Neutrophil (primary cell): ENCODE measurements at regions not wholly inside any gene's neighbourhood (a gene's known extent, or its start where the extent isn't known, plus 50 kb on each side); places are given as distances from the start of the nearest gene placed in this dataset.

ENCODE experiments used
- H3K27ac ChIP-seq: fragments of 200-600 bp; sonication (generic); 2 replicates; pipeline ENCODE4 v1.5.1; 2016; ENCODE audit warnings: mild to moderate bottlenecking, moderate library complexity
- H3K27me3 ChIP-seq: fragments of 200-600 bp; sonication (generic); 2 replicates; pipeline ENCODE4 v1.6.0; 2016; ENCODE audit warnings: mild to moderate bottlenecking
- H3K36me3 ChIP-seq: fragments of 200-600 bp; sonication (generic); 2 replicates; pipeline ENCODE4 v1.5.1; 2017
- H3K4me1 ChIP-seq, 2 experiments: fragments of 200-600 bp in 1 of 2; sonication (generic) in 1 of 2; 1 replicate in 1 of 2; 2 replicates in 1 of 2; pipeline versions ENCODE4 v1.5.1 to v1.6.1; 2013 to 2016; ENCODE audit warnings: low read depth in 1 of 2, low read length in 1 of 2, mild to moderate bottlenecking in 1 of 2, moderate library complexity in 1 of 2; ENCODE audit not compliant: control insufficient read depth in 1 of 2, insufficient read depth in 1 of 2
- H3K4me3 ChIP-seq, 2 experiments: fragments of 200-600 bp in 1 of 2; sonication (generic) in 1 of 2; 1 replicate in 1 of 2; 2 replicates in 1 of 2; pipeline ENCODE4 v1.5.1; 2013 to 2016; ENCODE audit warnings: low read depth in 1 of 2, low read length in 1 of 2, mild to moderate bottlenecking in 1 of 2, moderate library complexity in 1 of 2
- H3K9me3 ChIP-seq: fragments of 200-600 bp; sonication (generic); 2 replicates; pipeline ENCODE4 v1.5.1; 2016
- CTCF ChIP-seq: fragments of 200-600 bp; sonication (generic); IDR thresholded peaks from 2 replicates; pipeline ENCODE4 v1.5.1; 2016; ENCODE audit warnings: antibody characterized with exemption

- H3K27ac ChIP-seq: no peak overlapping the region
- no peaks in the 10 kb centered on the region for H3K36me3 ChIP-seq
- no peaks in the 10 kb centered on the region for H3K9me3 ChIP-seq
- TF ChIP-seq CTCF: no peak
- peaks cover 0 to under 1% of the 10 kb centered on the region in 2 experiments for H3K4me1 ChIP-seq
- H3K27me3 ChIP-seq: peaks cover 59% of the 10 kb centered on the region
- no peak overlapping the region for H3K4me3 ChIP-seq
Measured at GRCh38 chr16:66130296-66130905, 236.1 kb upstream of the CDH5 start.

GRCh38 chr16:66129196-66129595 is 237.3 kb upstream of the CDH5 start:
- Histone ChIP-seq H3K4me1 (no peaks in the 10 kb centered on the region), H3K36me3 (no peaks in the 10 kb centered on the region), H3K9me3 (no peaks in the 10 kb centered on the region), H3K27ac (no peak overlapping the region), H3K4me3 (no peak overlapping the region), H3K27me3 (peaks cover 61% of the 10 kb centered on the region)
- no peak for TF ChIP-seq CTCF

GRCh38 chr16:66128371-66128770 is 238.1 kb upstream of the CDH5 start:
- no peak for TF ChIP-seq CTCF
- Histone ChIP-seq H3K9me3 (no peaks in the 10 kb centered on the region), H3K27me3 (peaks cover 64% of the 10 kb centered on the region), H3K36me3 (no peaks in the 10 kb centered on the region), H3K4me3 (no peak overlapping the region), H3K27ac (no peak overlapping the region), H3K4me1 (no peaks in the 10 kb centered on the region)

GRCh38 chr16:66127459-66128370 is 238.8 kb upstream of the CDH5 start:
- no peak overlapping the region for H3K4me3 ChIP-seq
- no peaks in the 10 kb centered on the region for H3K9me3 ChIP-seq
- no peak for TF ChIP-seq CTCF
- peaks cover 67% of the 10 kb centered on the region for H3K27me3 ChIP-seq
- no peak overlapping the region for H3K27ac ChIP-seq
- no peaks in the 10 kb centered on the region for H3K36me3 ChIP-seq
- H3K4me1 ChIP-seq: no peaks in the 10 kb centered on the region

GRCh38 chr16:66121466-66121865 is 245.0 kb upstream of the CDH5 start:
- H3K4me3 ChIP-seq: no peak overlapping the region
- H3K27ac ChIP-seq: no peak overlapping the region
- TF ChIP-seq CTCF: no peak
- H3K36me3 ChIP-seq: no peaks in the 10 kb centered on the region
- H3K9me3 ChIP-seq: no peaks in the 10 kb centered on the region
- peaks cover 23% of the 10 kb centered on the region for H3K27me3 ChIP-seq
- H3K4me1 ChIP-seq: no peaks in the 10 kb centered on the region
